Prostate gland (tissue), 2 donors: ENCODE measurements at regions not wholly inside any gene's neighbourhood (a gene's known extent, or its start where the extent isn't known, plus 50 kb on each side); places are given as distances from the start of the nearest gene placed in this dataset.
"Not testable (repeated sequence)": the region's sequence is repeated elsewhere in the genome, so short reads cannot be mapped to it uniquely, and the experiment has no call there.

Experiments
- CTCF ChIP-seq, 4 experiments: fragments of 200-600 bp in 2 of 4; fragments of 450-650 bp in 2 of 4; sonication (generic) in 2 of 4; IDR thresholded peaks; 1 replicate in 3 of 4; 2 replicates in 1 of 4; pipeline ENCODE4 v1.5.1; 2016 to 2019; ENCODE audit warnings: antibody characterized with exemption in 4 of 4, mild to moderate bottlenecking in 2 of 4, moderate library complexity in 2 of 4
- POLR2AphosphoS5 ChIP-seq: sonication (generic); formaldehyde crosslinking; IDR thresholded peaks from one replicate; pipeline ENCODE4 v1.6.1; 2017; ENCODE audit warnings: antibody characterized with exemption

DNA sequence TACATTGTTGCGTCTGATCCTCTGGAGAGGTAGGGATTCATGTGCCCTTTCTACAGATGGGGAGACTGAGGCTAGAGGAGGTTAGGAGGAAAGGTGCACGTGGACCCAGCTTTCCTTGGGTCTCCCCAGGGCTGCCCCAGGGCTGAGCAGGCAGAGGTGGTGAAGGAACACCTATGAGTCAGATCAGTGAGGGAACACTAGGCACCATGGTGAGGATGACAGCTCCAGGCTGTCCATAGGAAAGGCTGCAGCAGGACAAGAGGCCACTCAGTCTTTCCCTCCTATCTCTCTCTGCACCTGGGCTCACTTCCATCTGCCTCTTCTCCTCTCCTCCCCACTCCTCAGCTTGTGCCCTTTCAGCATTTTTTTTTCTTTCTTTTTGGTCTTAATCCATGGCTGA lies 138.0 kb upstream of the TRIM73 start:
- TF ChIP-seq POLR2AphosphoS5; CTCF (IDR thresholded peaks at IDR 0.05): not testable (repeated sequence)
